ENCODE measurements at regions not wholly inside any gene's neighbourhood (a gene's known extent, or its start where the extent isn't known, plus 50 kb on each side); places are given as distances from the start of the nearest gene placed in this dataset.

DNA sequence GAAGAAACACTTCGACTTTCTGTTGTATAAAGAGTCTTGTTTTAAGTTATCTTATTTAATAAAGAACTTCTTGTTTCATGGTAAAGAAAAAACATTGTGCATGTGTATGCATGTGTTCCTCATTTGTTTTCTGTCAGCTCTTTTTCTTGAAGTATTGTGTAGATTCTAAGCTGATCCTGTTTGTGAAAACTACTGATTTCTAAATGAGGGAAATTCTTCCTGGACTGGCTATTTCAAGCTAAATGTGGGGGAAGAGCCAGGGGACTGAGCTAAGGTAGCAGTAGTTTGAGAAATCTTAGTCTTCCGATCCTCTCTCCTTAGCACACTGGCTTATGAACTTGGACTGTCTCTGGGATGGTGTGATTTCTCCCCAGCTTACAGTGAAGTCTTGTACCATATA, 56.4 kb upstream of the RBMS1 start:
- Histone ChIP-seq H3K9me3 (no peaks in the 10 kb centered on the region), H3K36me3 (no peaks in the 10 kb centered on the region), H3K4me3 (ENCODE audit: low read depth, low read length) (no peak overlapping the region), H3K4me1 (no peaks in the 10 kb centered on the region), H3K27me3 (no peaks in the 10 kb centered on the region)
- TF ChIP-seq, protein P1, sequence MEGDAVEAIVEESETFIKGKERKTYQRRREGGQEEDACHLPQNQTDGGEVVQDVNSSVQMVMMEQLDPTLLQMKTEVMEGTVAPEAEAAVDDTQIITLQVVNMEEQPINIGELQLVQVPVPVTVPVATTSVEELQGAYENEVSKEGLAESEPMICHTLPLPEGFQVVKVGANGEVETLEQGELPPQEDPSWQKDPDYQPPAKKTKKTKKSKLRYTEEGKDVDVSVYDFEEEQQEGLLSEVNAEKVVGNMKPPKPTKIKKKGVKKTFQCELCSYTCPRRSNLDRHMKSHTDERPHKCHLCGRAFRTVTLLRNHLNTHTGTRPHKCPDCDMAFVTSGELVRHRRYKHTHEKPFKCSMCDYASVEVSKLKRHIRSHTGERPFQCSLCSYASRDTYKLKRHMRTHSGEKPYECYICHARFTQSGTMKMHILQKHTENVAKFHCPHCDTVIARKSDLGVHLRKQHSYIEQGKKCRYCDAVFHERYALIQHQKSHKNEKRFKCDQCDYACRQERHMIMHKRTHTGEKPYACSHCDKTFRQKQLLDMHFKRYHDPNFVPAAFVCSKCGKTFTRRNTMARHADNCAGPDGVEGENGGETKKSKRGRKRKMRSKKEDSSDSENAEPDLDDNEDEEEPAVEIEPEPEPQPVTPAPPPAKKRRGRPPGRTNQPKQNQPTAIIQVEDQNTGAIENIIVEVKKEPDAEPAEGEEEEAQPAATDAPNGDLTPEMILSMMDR (IDR thresholded peaks at IDR 0.05; ENCODE audit: low read depth, low read length) = no peak
- DNase-seq = no peak

DNA sequence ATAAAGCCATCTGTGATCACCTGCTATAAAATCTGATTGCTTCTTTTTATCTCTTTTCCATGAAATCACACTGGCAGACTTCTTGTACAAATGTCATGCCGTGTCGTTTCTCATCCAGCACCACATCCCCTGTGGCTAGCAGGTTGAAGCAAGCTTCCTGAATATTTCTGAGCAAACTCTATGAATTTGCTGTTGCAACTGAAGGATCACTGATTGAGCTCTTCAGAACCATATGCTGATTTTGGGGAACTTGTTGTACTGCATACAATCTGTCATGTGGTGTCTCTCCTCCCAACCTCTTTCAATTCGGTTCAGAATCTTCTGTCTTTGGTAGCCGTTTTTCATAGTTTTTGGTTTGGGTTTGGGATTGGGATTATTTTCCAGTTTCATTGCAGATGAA, 57.7 kb upstream of the RBMS1 start:
- Histone ChIP-seq H3K36me3 (no peaks in the 10 kb centered on the region), H3K4me3 (ENCODE audit: low read depth, low read length) (no peak overlapping the region), H3K9me3 (no peaks in the 10 kb centered on the region), H3K27me3 (no peaks in the 10 kb centered on the region), H3K4me1 (no peaks in the 10 kb centered on the region)
- TF ChIP-seq, protein P1 (IDR thresholded peaks at IDR 0.05; ENCODE audit: low read depth, low read length) = no peak
- no peak for DNase-seq

- no peak for DNase-seq
- TF ChIP-seq, protein P1 (IDR thresholded peaks at IDR 0.05; ENCODE audit: low read depth, low read length) = no peak
- Histone ChIP-seq H3K4me3 (ENCODE audit: low read depth, low read length) (no peak overlapping the region), H3K27me3 (no peaks in the 10 kb centered on the region), H3K9me3 (no peaks in the 10 kb centered on the region), H3K4me1 (no peaks in the 10 kb centered on the region), H3K36me3 (no peaks in the 10 kb centered on the region)
Observed at GRCh38 chr2:160555420-160556071, 61.9 kb upstream of the RBMS1 start.

DNA sequence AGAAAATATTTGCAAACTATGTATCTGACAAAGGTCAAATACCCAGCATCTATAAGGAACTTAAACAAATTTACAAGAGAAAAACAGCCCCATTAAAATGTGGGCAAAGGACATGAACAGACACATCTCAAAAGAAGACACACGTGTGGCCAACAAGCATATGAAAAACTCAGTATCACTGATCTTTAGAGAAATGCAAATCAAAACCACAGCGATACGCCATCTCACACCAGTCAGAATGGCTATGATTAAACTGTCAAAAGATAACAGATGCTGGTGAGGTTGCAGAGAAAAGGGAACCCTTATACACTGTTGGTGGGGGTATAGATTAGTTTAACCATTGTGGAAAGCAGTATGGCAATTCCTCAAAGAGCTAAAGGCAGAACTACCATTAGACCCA, 64.3 kb upstream of the RBMS1 start:
- no peaks in the 10 kb centered on the region for H3K36me3 ChIP-seq
- TF ChIP-seq, protein P1 (IDR thresholded peaks at IDR 0.05; ENCODE audit: low read depth, low read length) = no peak
- H3K4me1 ChIP-seq = no peaks in the 10 kb centered on the region
- no peak for DNase-seq
- no peaks in the 10 kb centered on the region for H3K27me3 ChIP-seq
- H3K9me3 ChIP-seq = no peaks in the 10 kb centered on the region
- no peak overlapping the region for H3K4me3 ChIP-seq (ENCODE audit: low read depth, low read length)

- Histone ChIP-seq H3K4me3 (ENCODE audit: low read depth, low read length) (no peak overlapping the region), H3K4me1 (no peaks in the 10 kb centered on the region), H3K9me3 (no peaks in the 10 kb centered on the region), H3K27me3 (no peaks in the 10 kb centered on the region), H3K36me3 (no peaks in the 10 kb centered on the region)
- no peak for DNase-seq
- TF ChIP-seq, protein P1 (IDR thresholded peaks at IDR 0.05; ENCODE audit: low read depth, low read length) = no peak
Observed at GRCh38 chr2:160558531-160558930, 64.9 kb upstream of the RBMS1 start.

GRCh38 chr2:160561551-160562295, 68.1 kb upstream of the RBMS1 start:
- no peaks in the 10 kb centered on the region for H3K9me3 ChIP-seq
- no peak overlapping the region for H3K4me3 ChIP-seq (ENCODE audit: low read depth, low read length)
- no peak for DNase-seq
- TF ChIP-seq, protein P1 (IDR thresholded peaks at IDR 0.05; ENCODE audit: low read depth, low read length) = no peak
- H3K27me3 ChIP-seq = no peaks in the 10 kb centered on the region
- no peaks in the 10 kb centered on the region for H3K36me3 ChIP-seq
- H3K4me1 ChIP-seq = no peaks in the 10 kb centered on the region

Data from BE2C (cell line).